HepG2 (cell line): ENCODE measurements at regions not wholly inside any gene's neighbourhood (a gene's known extent, or its start where the extent isn't known, plus 50 kb on each side); places are given as distances from the start of the nearest gene placed in this dataset.

Source experiments
- ATAC-seq: fragments of 200-7000 bp; cut with Tn5 transposase; 3 replicates; pipeline ENCODE4 v1.9.1; 2020; ENCODE audit warnings: mild to moderate bottlenecking, moderate library complexity
- BruUV-seq: library from RNA; stranded (reverse); fragments of 400-500 nt; replicated peaks from 2 replicates; lab custom pipeline; 2021; lab: Mats Ljungman, UMichigan
- CTCF ChIA-PET: fragments of 300-600 bp; formaldehyde crosslinking; extraction: SDS; loops from one replicate; lab custom pipeline; 2021; ENCODE audit warnings: low total read pairs, inconsistent platforms, low intra/inter-chr PET ratio; lab: Yijun Ruan, JAX
- POLR2A ChIA-PET: fragments of 350-600 bp; sonication (Branson Sonifier 250); formaldehyde crosslinking; loops from one replicate; lab custom pipeline; 2020; ENCODE audit warnings: antibody characterized with exemption, inconsistent platforms; lab: Yijun Ruan, JAX
- DNase-seq: peaks from one replicate; pipeline ENCODE4 v3.0.0-alpha.2; 2015; ENCODE audit warnings: low spot score
- FAIRE-seq: peaks from 3 replicates; lab custom pipeline; 2011; peaks lifted over from hg19 to GRCh38; lab: Jason Lieb, UNC
- H2AFZ ChIP-seq: one replicate; pipeline ENCODE4 v1.6.1; 2011; ENCODE audit warnings: low read length, inconsistent platforms
- H3K27ac ChIP-seq: fragments of 300-600 bp; 3 replicates; pipeline ENCODE4 v1.8.0; 2011; ENCODE audit warnings: mixed run types, mild to moderate bottlenecking, mixed read lengths, low read length, inconsistent platforms; ENCODE audit not compliant: insufficient read depth; ENCODE audit errors: extremely low read length
- H3K27me3 ChIP-seq, 2 experiments: fragments of 200-600 bp in 1 of 2; 2 replicates in 1 of 2; 3 replicates in 1 of 2; pipeline versions ENCODE4 v1.6.0 to v1.8.0; 2011; ENCODE audit warnings: low read length in 2 of 2, mild to moderate bottlenecking in 2 of 2, moderate library complexity in 2 of 2, inconsistent platforms in 1 of 2; ENCODE audit not compliant: insufficient read depth in 2 of 2, control insufficient read depth in 1 of 2
- H3K36me3 ChIP-seq, 2 experiments: fragments of 200-600 bp in 1 of 2; replicated peaks in 1 of 2; 2 replicates in 1 of 2; 3 replicates in 1 of 2; pipeline versions ENCODE4 v1.5.1 to v1.8.0; 2011; ENCODE audit warnings: low read length in 2 of 2, inconsistent platforms in 1 of 2; ENCODE audit not compliant: insufficient read depth in 2 of 2, control insufficient read depth in 1 of 2
- H3K4me1 ChIP-seq: 2 replicates; pipeline ENCODE4 v1.5.1; 2012; ENCODE audit warnings: low read length, inconsistent platforms; ENCODE audit not compliant: insufficient read depth
- H3K4me2 ChIP-seq: 2 replicates; pipeline ENCODE4 v1.6.0; 2011; ENCODE audit warnings: low read depth, low read length, inconsistent platforms
- H3K4me3 ChIP-seq, 3 experiments: fragments of 200-600 bp in 1 of 3; sonication (generic), shearing (Covaris generic) in 1 of 3; replicated peaks in 1 of 3; 2 replicates each; pipeline ENCODE4 v1.5.1; 2011 to 2016; ENCODE audit warnings: low read length in 3 of 3, inconsistent platforms in 2 of 3, low read depth in 2 of 3, mild to moderate bottlenecking in 2 of 3, control low read depth in 1 of 3, mixed read lengths in 1 of 3; ENCODE audit not compliant: insufficient read depth in 1 of 3
- H3K79me2 ChIP-seq: one replicate; pipeline ENCODE4 v1.6.1; 2011; ENCODE audit warnings: low read length, inconsistent platforms; ENCODE audit not compliant: insufficient read depth
- H3K9ac ChIP-seq: 2 replicates; pipeline ENCODE4 v1.6.0; 2011; ENCODE audit warnings: mild to moderate bottlenecking, low read depth, low read length, inconsistent platforms; ENCODE audit not compliant: insufficient read depth
- H3K9me3 ChIP-seq: 2 replicates; pipeline ENCODE4 v1.5.1; 2012; ENCODE audit warnings: mild to moderate bottlenecking, low read length
- H4K20me1 ChIP-seq: 2 replicates; pipeline ENCODE4 v1.6.0; 2011; ENCODE audit warnings: inconsistent platforms, mild to moderate bottlenecking, low read length, moderate library complexity; ENCODE audit not compliant: insufficient read depth
- CEBPB ChIP-seq: IDR thresholded peaks from 2 replicates; pipeline ENCODE4 v1.6.1; 2011; ENCODE audit warnings: low read depth, low read length, improper control_type of control experiment, borderline replicate concordance
- NR2F6 ChIP-seq, 2 experiments: IDR thresholded peaks; 2 replicates each; pipeline ENCODE4 v1.6.1; 2016; ENCODE audit warnings: antibody characterized with exemption in 1 of 2, mild to moderate bottlenecking in 1 of 2
- PITX1 ChIP-seq: sonication (generic); formaldehyde crosslinking; IDR thresholded peaks from 2 replicates; pipeline ENCODE4 v1.5.1; 2020; ENCODE audit warnings: mild to moderate bottlenecking, missing genetic modification reagents
- RARA ChIP-seq: IDR thresholded peaks from 2 replicates; pipeline ENCODE4 v1.6.1; 2016; ENCODE audit warnings: missing genetic modification reagents, missing compliant biosample characterization
- ZNF333 ChIP-seq: sonication (generic); formaldehyde crosslinking; IDR thresholded peaks from 2 replicates; pipeline ENCODE4 v1.4.0; 2020; ENCODE audit warnings: mild to moderate bottlenecking, missing genetic modification reagents, borderline replicate concordance
- ZNF44 ChIP-seq: sonication (generic); formaldehyde crosslinking; IDR thresholded peaks from 2 replicates; pipeline ENCODE4 v1.5.1; 2020; ENCODE audit warnings: mild to moderate bottlenecking, missing genetic modification reagents
- WGBS: methylation state at CpG from one replicate; pipeline ENCODE4 v1.1.6; 2017; ENCODE audit warnings: low lambda C conversion rate; 5-methylcytosine and 5-hydroxymethylcytosine counted together
- in situ Hi-C: cut with HindIII; loops from 2 replicates; pipeline ENCODE4 v1.10.0; 2017; ENCODE audit warnings: low pct_unique_long_range_greater_than_20kb; ENCODE audit not compliant: extremely low pct_ligation_motif_present
- intact Hi-C: fragments of 100-400 bp; cut with micrococcal nuclease; formaldehyde crosslinking; loops from one replicate; pipeline ENCODE4 v1.10.0; 2022; ENCODE audit not compliant: unreplicated experiment
- TF ChIP-seq, protein P1 (sequence below): sonication (generic); formaldehyde crosslinking; IDR thresholded peaks from 2 replicates; pipeline ENCODE4 v1.5.0; 2020; ENCODE audit warnings: mild to moderate bottlenecking, missing genetic modification reagents
- TF ChIP-seq, protein P2 (sequence below): sonication (generic); formaldehyde crosslinking; IDR thresholded peaks from 2 replicates; pipeline ENCODE4 v1.4.0; 2020; ENCODE audit warnings: missing genetic modification reagents, borderline replicate concordance

DNA sequence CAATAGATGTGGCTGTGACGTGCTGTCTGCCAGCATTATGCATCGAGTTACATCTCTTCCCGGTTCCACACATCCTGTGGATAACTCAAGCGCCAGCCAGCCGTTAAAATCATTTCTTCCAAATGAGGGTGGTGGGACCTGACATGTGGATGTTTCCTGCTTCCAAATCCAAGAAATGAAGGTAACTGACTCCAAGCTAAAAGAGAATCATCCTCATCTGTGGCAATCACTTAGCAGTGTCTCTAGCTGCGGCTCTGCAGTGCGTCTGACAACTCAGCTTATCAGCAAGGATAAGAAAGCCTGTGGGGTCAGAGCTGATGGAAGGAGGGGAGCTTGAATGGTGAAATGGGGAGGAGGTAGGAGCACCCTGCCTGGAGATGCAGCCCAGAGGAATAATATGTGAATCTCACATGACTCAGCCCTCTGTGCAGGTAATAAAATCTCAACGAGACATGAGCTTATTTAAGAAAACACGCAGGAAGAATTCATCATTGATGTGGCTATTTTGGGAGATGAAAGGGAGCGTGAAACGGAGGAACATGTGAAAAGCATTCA, 382.2 kb upstream of the TRIB2 start:
- H3K36me3 ChIP-seq: no peaks in the 10 kb centered on the region
- FAIRE-seq (no peak), DNase-seq (no peak), ATAC-seq (no peak)
- CTCF ChIA-PET: no interaction called here
- intact Hi-C loops: no loop called here
- H2AFZ ChIP-seq: no peak overlapping the region
- H3K27ac ChIP-seq: no peak overlapping the region
- peaks cover 0 to 6% of the 10 kb centered on the region in 2 experiments; a peak in 2 of 5 replicates for H3K27me3 ChIP-seq
- no peak overlapping the region for H3K9ac ChIP-seq
- 26% methylated on average over 11 of the region's 11 CpGs for WGBS
- no TSS peak for BruUV-seq
- H3K4me1 ChIP-seq: no peaks in the 10 kb centered on the region
- H3K4me3 ChIP-seq: no peak overlapping the region
- H3K9me3 ChIP-seq: no peaks in the 10 kb centered on the region
- in situ Hi-C loops: no loop called here
- TF ChIP-seq, protein P1, sequence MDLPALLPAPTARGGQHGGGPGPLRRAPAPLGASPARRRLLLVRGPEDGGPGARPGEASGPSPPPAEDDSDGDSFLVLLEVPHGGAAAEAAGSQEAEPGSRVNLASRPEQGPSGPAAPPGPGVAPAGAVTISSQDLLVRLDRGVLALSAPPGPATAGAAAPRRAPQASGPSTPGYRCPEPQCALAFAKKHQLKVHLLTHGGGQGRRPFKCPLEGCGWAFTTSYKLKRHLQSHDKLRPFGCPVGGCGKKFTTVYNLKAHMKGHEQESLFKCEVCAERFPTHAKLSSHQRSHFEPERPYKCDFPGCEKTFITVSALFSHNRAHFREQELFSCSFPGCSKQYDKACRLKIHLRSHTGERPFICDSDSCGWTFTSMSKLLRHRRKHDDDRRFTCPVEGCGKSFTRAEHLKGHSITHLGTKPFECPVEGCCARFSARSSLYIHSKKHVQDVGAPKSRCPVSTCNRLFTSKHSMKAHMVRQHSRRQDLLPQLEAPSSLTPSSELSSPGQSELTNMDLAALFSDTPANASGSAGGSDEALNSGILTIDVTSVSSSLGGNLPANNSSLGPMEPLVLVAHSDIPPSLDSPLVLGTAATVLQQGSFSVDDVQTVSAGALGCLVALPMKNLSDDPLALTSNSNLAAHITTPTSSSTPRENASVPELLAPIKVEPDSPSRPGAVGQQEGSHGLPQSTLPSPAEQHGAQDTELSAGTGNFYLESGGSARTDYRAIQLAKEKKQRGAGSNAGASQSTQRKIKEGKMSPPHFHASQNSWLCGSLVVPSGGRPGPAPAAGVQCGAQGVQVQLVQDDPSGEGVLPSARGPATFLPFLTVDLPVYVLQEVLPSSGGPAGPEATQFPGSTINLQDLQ: no peak
- TF ChIP-seq ZNF333 (CRISPR knock-in tag) (no peak), ZNF44 (no peak), CEBPB (no peak), PITX1 (CRISPR knock-in tag) (no peak), NR2F6 (IDR thresholded peaks at IDR 0.05) (no peak), NR2F6 (CRISPR knock-in tag; IDR thresholded peaks at IDR 0.05) (no peak), RARA (CRISPR knock-in tag) (no peak)
- TF ChIP-seq, protein P2, sequence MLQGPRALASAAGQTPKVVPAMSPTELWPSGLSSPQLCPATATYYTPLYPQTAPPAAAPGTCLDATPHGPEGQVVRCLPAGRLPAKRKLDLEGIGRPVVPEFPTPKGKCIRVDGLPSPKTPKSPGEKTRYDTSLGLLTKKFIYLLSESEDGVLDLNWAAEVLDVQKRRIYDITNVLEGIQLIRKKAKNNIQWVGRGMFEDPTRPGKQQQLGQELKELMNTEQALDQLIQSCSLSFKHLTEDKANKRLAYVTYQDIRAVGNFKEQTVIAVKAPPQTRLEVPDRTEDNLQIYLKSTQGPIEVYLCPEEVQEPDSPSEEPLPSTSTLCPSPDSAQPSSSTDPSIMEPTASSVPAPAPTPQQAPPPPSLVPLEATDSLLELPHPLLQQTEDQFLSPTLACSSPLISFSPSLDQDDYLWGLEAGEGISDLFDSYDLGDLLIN: no peak
- TF ChIP-seq, all 625 proteins: peak for 0
- Histone ChIP-seq H3K79me2 (no peaks in the 10 kb centered on the region), H4K20me1 (no peaks in the 10 kb centered on the region), H3K4me2 (no peak overlapping the region)
- POLR2A ChIA-PET: no interaction called here
